GM23338 (cell line): ENCODE measurements at regions not wholly inside any gene's neighbourhood (a gene's known extent, or its start where the extent isn't known, plus 50 kb on each side); places are given as distances from the start of the nearest gene placed in this dataset.

Source experiments
- ATAC-seq: fragments of 200-7000 bp; cut with Tn5 transposase; 3 replicates; pipeline ENCODE4 v1.9.1; 2020
- DNase-seq: peaks from one replicate; pipeline ENCODE4 v3.0.0-alpha.2; 2015; ENCODE audit warnings: low spot score
- H2AFZ ChIP-seq: fragments of 200-600 bp; sonication (generic); 2 replicates; pipeline ENCODE4 v1.8.0; 2016; ENCODE audit warnings: antibody characterized with exemption, mild to moderate bottlenecking, moderate library complexity
- H3F3A ChIP-seq: fragments of 200-600 bp; sonication (generic); replicated peaks from 2 replicates; pipeline ENCODE4 v1.8.0; 2017; ENCODE audit warnings: antibody characterized with exemption, mixed run types, low read depth
- H3K27ac ChIP-seq: fragments of 200-600 bp; sonication (generic); 2 replicates; pipeline ENCODE4 v1.6.1; 2016; ENCODE audit warnings: low read depth
- H3K27me3 ChIP-seq: fragments of 200-600 bp; sonication (generic); 2 replicates; pipeline ENCODE4 v1.8.0; 2016; ENCODE audit warnings: mild to moderate bottlenecking, mixed run types, moderate library complexity; ENCODE audit not compliant: insufficient read depth
- H3K36me3 ChIP-seq: fragments of 200-600 bp; sonication (generic); 2 replicates; pipeline ENCODE4 v1.8.0; 2016; ENCODE audit warnings: mild to moderate bottlenecking; ENCODE audit not compliant: insufficient read depth
- H3K4me1 ChIP-seq: fragments of 200-600 bp; sonication (generic); 2 replicates; pipeline ENCODE4 v1.8.0; 2016; ENCODE audit warnings: mild to moderate bottlenecking, moderate library complexity; ENCODE audit not compliant: insufficient read depth
- H3K4me2 ChIP-seq: fragments of 200-600 bp; sonication (generic); 2 replicates; pipeline ENCODE4 v1.7.1; 2017; ENCODE audit warnings: mixed run types
- H3K4me3 ChIP-seq: fragments of 200-600 bp; sonication (generic); 2 replicates; pipeline ENCODE4 v1.6.1; 2016; ENCODE audit warnings: mixed run types
- H3K79me2 ChIP-seq: fragments of 200-600 bp; sonication (generic); replicated peaks from 2 replicates; pipeline ENCODE4 v1.8.0; 2017; ENCODE audit warnings: mild to moderate bottlenecking; ENCODE audit not compliant: insufficient read depth
- H3K9me2 ChIP-seq: fragments of 200-600 bp; sonication (generic); 2 replicates; pipeline ENCODE4 v1.8.0; 2017; ENCODE audit not compliant: insufficient read depth
- H4K20me1 ChIP-seq: fragments of 200-600 bp; sonication (generic); replicated peaks from 2 replicates; pipeline ENCODE4 v1.8.0; 2017; ENCODE audit warnings: mild to moderate bottlenecking; ENCODE audit not compliant: insufficient read depth
- H3K27ac Mint-ChIP-seq: 2 replicates; pipeline ENCODE4 v1.8.0; 2020; ENCODE audit warnings: inconsistent platforms, mild to moderate bottlenecking, moderate library complexity, mixed read lengths
- H3K27me3 Mint-ChIP-seq: 3 replicates; pipeline ENCODE4 v1.8.0; 2022; ENCODE audit warnings: low read depth, mild to moderate bottlenecking, moderate library complexity, mixed read lengths, inconsistent platforms; ENCODE audit not compliant: insufficient read depth, poor library complexity
- H3K36me3 Mint-ChIP-seq: 3 replicates; pipeline ENCODE4 v1.8.0; 2021; ENCODE audit warnings: low read depth, mild to moderate bottlenecking, inconsistent platforms, moderate library complexity, mixed read lengths
- H3K4me1 Mint-ChIP-seq: 3 replicates; pipeline ENCODE4 v1.8.0; 2020; ENCODE audit warnings: mild to moderate bottlenecking, inconsistent platforms, mixed read lengths
- H3K4me3 Mint-ChIP-seq: 3 replicates; pipeline ENCODE4 v1.8.0; 2021; ENCODE audit warnings: moderate library complexity, mild to moderate bottlenecking, inconsistent platforms, mixed read lengths
- H3K9me3 Mint-ChIP-seq: 3 replicates; pipeline ENCODE4 v1.8.0; 2020; ENCODE audit warnings: moderate library complexity, mild to moderate bottlenecking, inconsistent platforms, mixed read lengths
- CREB1 ChIP-seq: fragments of 250-450 bp; sonication (Bioruptor Pico); IDR thresholded peaks from 2 replicates; pipeline ENCODE4 v1.5.0; 2020; ENCODE audit warnings: low read depth, mild to moderate bottlenecking, moderate library complexity
- ETS1 ChIP-seq: IDR thresholded peaks from 2 replicates; pipeline ENCODE4 v1.6.1; 2016; ENCODE audit warnings: antibody characterized with exemption
- EZH2 ChIP-seq: fragments of 200-600 bp; sonication (generic); IDR thresholded peaks from one replicate; pipeline ENCODE4 v1.8.0; 2017; ENCODE audit warnings: antibody characterized with exemption, mild to moderate bottlenecking, low read depth; ENCODE audit not compliant: unreplicated experiment
- EZH2phosphoT487 ChIP-seq: fragments of 200-600 bp; sonication (generic); IDR thresholded peaks from one replicate; pipeline ENCODE4 v1.8.1; 2018; ENCODE audit warnings: antibody characterized with exemption; ENCODE audit not compliant: unreplicated experiment
- JUNB ChIP-seq: IDR thresholded peaks from one replicate; pipeline ENCODE4 v1.6.1; 2016; ENCODE audit warnings: antibody characterized with exemption; ENCODE audit not compliant: unreplicated experiment
- NANOG ChIP-seq: IDR thresholded peaks from 2 replicates; pipeline ENCODE4 v1.6.1; 2016; ENCODE audit warnings: antibody characterized with exemption, borderline replicate concordance
- POLR2AphosphoS5 ChIP-seq: IDR thresholded peaks from 2 replicates; pipeline ENCODE4 v1.6.1; 2016; ENCODE audit warnings: antibody characterized with exemption, low read depth
- STAT1 ChIP-seq: IDR thresholded peaks from one replicate; pipeline ENCODE4 v1.6.1; 2016; ENCODE audit warnings: antibody characterized with exemption; ENCODE audit not compliant: unreplicated experiment
- ZNF114 ChIP-seq: fragments of 250-450 bp; sonication (Bioruptor Pico); IDR thresholded peaks from 2 replicates; pipeline ENCODE4 v1.5.0; 2020; ENCODE audit warnings: mild to moderate bottlenecking, moderate library complexity
- ZNF331 ChIP-seq: fragments of 250-450 bp; sonication (Bioruptor Pico); IDR thresholded peaks from 2 replicates; pipeline ENCODE4 v1.5.0; 2020; ENCODE audit warnings: low read depth, mild to moderate bottlenecking, moderate library complexity
- TF ChIP-seq, protein P1 (sequence below), 2 experiments: fragments of 200-600 bp in 1 of 2; sonication (generic) in 1 of 2; conservative IDR thresholded peaks; 2 replicates each; pipeline versions ENCODE4 v1.5.1 to v1.6.1; 2016 to 2017; ENCODE audit warnings: antibody characterized with exemption in 2 of 2, low read depth in 2 of 2, mild to moderate bottlenecking in 2 of 2, moderate library complexity in 1 of 2

DNA sequence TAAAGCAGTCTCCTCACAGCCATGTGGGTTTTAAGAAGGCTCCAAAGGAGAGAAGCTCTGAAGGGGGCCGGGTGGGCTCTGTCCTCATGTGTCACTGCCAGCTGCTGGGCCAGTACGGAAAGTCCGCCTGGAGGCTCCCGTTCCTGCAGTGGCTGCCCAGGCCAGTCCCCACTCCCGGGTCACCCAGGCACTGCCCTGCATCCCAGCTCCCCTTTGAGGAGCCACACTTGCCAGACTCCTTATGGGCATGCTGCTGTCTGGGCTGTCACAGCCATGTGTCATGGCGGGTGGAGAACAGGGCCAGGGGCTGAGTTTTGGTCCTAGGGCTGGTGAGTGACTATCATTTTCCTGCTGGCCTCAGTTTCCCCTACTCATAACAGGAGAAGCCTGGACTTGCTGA, 79.4 kb upstream of the ACTRT2 start:
- no peak for TF ChIP-seq POLR2AphosphoS5
- Histone ChIP-seq H3K36me3 (no peaks in the 10 kb centered on the region; the same call in 1 of the 2 replicates), H3K4me3 (no peak overlapping the region), H2AFZ (no peak overlapping the region), H3K9me2 (no peaks in the 10 kb centered on the region), H4K20me1 (no peaks in the 10 kb centered on the region), H3K79me2 (no peaks in the 10 kb centered on the region), H3K4me2 (no peak overlapping the region), H3K27me3 (no peaks in the 10 kb centered on the region), H3K27ac (no peak overlapping the region), H3F3A (0 out of 2 replicates have a peak, but pooled peaks cover 3% of the 10 kb centered on the region), H3K4me1 (no peaks in the 10 kb centered on the region)
- H3K36me3 Mint-ChIP-seq = peaks cover 14% of the 10 kb centered on the region; the same call in 2 of the 3 replicates
- DNase-seq = no peak
- H3K27ac Mint-ChIP-seq = no peak overlapping the region
- no peak overlapping the region for H3K4me3 Mint-ChIP-seq
- no peaks in the 10 kb centered on the region for H3K4me1 Mint-ChIP-seq
- no peak for ATAC-seq
- peaks cover 63% of the 10 kb centered on the region for H3K9me3 Mint-ChIP-seq
- H3K27me3 Mint-ChIP-seq = peaks cover 5% of the 10 kb centered on the region

- Mint-ChIP-seq H3K27ac (no peak overlapping the region), H3K36me3 (peaks cover 14% of the 10 kb centered on the region; the same call in 2 of the 3 replicates), H3K4me1 (no peaks in the 10 kb centered on the region), H3K27me3 (peaks cover 5% of the 10 kb centered on the region), H3K4me3 (no peak overlapping the region), H3K9me3 (peaks cover 63% of the 10 kb centered on the region)
- H4K20me1 ChIP-seq = no peaks in the 10 kb centered on the region
- no peak for DNase-seq
- no peaks in the 10 kb centered on the region for H3K9me2 ChIP-seq
- no peak overlapping the region for H3K27ac ChIP-seq
- H3K4me2 ChIP-seq = no peak overlapping the region
- no peak overlapping the region for H3K4me3 ChIP-seq
- no peak overlapping the region for H2AFZ ChIP-seq
- no peaks in the 10 kb centered on the region for H3K79me2 ChIP-seq
- no peaks in the 10 kb centered on the region for H3K4me1 ChIP-seq
- no peaks in the 10 kb centered on the region for H3K27me3 ChIP-seq
- H3F3A ChIP-seq = 0 out of 2 replicates have a peak, but pooled peaks cover 3% of the 10 kb centered on the region
- no peaks in the 10 kb centered on the region; the same call in 1 of the 2 replicates for H3K36me3 ChIP-seq
- no peak for ATAC-seq
- no peak for TF ChIP-seq ZNF114
- TF ChIP-seq POLR2AphosphoS5 = no peak
These were observed 78.9 kb upstream of the ACTRT2 start for GRCh38 chr1:2942410-2942809.

DNA sequence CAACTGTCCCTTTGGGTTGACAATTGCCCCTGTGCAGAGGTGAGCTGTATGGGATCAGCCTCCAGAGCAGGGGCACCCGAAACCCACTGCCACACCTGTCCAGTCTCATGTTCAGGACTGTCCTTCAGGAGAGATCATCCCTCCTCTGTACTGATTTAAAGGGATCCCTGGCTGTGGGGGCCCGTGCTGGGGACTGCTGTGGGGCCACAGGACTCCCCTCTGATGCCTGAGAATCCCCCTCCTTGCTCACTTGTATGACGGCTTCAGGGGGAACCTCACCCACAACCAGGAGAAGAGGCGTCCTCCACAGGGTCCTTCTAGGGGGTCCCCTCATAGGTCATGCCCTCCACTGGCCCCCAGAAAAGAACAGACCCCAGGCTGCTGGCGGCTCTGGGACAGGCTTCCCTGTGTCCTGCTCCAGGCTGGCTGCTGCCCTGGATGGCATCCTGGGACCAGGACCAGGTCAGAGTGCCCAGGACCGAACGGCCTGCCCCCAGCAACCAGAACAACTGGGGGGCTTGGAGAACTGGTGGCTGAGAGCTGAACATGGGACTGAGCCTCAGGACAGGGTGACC, 77.5 kb upstream of the ACTRT2 start:
- Histone ChIP-seq H3K36me3 (no peaks in the 10 kb centered on the region; the same call in 1 of the 2 replicates), H3K9me2 (no peaks in the 10 kb centered on the region), H3K4me3 (no peak overlapping the region), H3K4me2 (no peak overlapping the region), H4K20me1 (no peaks in the 10 kb centered on the region), H3K79me2 (no peaks in the 10 kb centered on the region), H3K27me3 (no peaks in the 10 kb centered on the region), H3K27ac (no peak overlapping the region), H2AFZ (no peak overlapping the region), H3F3A (0 out of 2 replicates have a peak, but pooled peaks cover 3% of the 10 kb centered on the region), H3K4me1 (no peaks in the 10 kb centered on the region)
- peaks cover 57% of the 10 kb centered on the region for H3K9me3 Mint-ChIP-seq
- DNase-seq (no peak), ATAC-seq (no peak)
- H3K4me3 Mint-ChIP-seq = no peak overlapping the region
- no peaks in the 10 kb centered on the region for H3K4me1 Mint-ChIP-seq
- peaks cover 7% of the 10 kb centered on the region; the same call in 1 of the 3 replicates for H3K36me3 Mint-ChIP-seq
- H3K27me3 Mint-ChIP-seq = peaks cover 5% of the 10 kb centered on the region
- no peak overlapping the region for H3K27ac Mint-ChIP-seq
- TF ChIP-seq ETS1 (no peak), JUNB (no peak), EZH2 (no peak), STAT1 (no peak), ZNF331 (no peak), ZNF114 (no peak), CREB1 (CRISPR knock-in tag) (no peak), NANOG (no peak), POLR2AphosphoS5 (no peak), EZH2phosphoT487 (no peak)
- TF ChIP-seq, protein P1, sequence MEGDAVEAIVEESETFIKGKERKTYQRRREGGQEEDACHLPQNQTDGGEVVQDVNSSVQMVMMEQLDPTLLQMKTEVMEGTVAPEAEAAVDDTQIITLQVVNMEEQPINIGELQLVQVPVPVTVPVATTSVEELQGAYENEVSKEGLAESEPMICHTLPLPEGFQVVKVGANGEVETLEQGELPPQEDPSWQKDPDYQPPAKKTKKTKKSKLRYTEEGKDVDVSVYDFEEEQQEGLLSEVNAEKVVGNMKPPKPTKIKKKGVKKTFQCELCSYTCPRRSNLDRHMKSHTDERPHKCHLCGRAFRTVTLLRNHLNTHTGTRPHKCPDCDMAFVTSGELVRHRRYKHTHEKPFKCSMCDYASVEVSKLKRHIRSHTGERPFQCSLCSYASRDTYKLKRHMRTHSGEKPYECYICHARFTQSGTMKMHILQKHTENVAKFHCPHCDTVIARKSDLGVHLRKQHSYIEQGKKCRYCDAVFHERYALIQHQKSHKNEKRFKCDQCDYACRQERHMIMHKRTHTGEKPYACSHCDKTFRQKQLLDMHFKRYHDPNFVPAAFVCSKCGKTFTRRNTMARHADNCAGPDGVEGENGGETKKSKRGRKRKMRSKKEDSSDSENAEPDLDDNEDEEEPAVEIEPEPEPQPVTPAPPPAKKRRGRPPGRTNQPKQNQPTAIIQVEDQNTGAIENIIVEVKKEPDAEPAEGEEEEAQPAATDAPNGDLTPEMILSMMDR (conservative IDR thresholded peaks at IDR 0.05; ENCODE audit: low read depth in 2 of 2) = no peak
